H9 (cell line): ENCODE measurements at regions not wholly inside any gene's neighbourhood (a gene's known extent, or its start where the extent isn't known, plus 50 kb on each side); places are given as distances from the start of the nearest gene placed in this dataset.

Source experiments
- DNase-seq: peaks from one replicate; pipeline ENCODE4 v3.0.0-alpha.2; 2017
- H2AFZ ChIP-seq: one replicate; pipeline ENCODE4 v1.6.1; 2013; ENCODE audit warnings: mild to moderate bottlenecking, low read length, control low read depth, moderate library complexity
- H2AK5ac ChIP-seq: 2 replicates; pipeline ENCODE4 v1.6.1; 2013; ENCODE audit warnings: low read length, control low read depth, mixed read lengths; ENCODE audit not compliant: insufficient read length
- H2BK120ac ChIP-seq: one replicate; pipeline ENCODE4 v1.6.1; 2013; ENCODE audit warnings: low read depth, mild to moderate bottlenecking, low read length, control low read depth, inconsistent platforms; ENCODE audit not compliant: poor library complexity, severe bottlenecking
- H2BK12ac ChIP-seq: 2 replicates; pipeline ENCODE4 v1.6.1; 2013; ENCODE audit warnings: low read length, control low read depth, mixed read lengths, low read depth; ENCODE audit not compliant: insufficient read length
- H2BK15ac ChIP-seq: 2 replicates; pipeline ENCODE4 v1.6.1; 2013; ENCODE audit warnings: low read depth, low read length, control low read depth
- H2BK20ac ChIP-seq: one replicate; pipeline ENCODE4 v1.6.1; 2013; ENCODE audit warnings: low read depth, mild to moderate bottlenecking, low read length, control low read depth, inconsistent platforms; ENCODE audit not compliant: poor library complexity, severe bottlenecking
- H2BK5ac ChIP-seq: 2 replicates; pipeline ENCODE4 v1.6.1; 2013; ENCODE audit warnings: low read length, control low read depth, mixed read lengths; ENCODE audit not compliant: insufficient read length
- H3K14ac ChIP-seq: 2 replicates; pipeline ENCODE4 v1.6.1; 2013; ENCODE audit warnings: low read length, control low read depth; ENCODE audit not compliant: insufficient read depth
- H3K18ac ChIP-seq: 2 replicates; pipeline ENCODE4 v1.6.1; 2013; ENCODE audit warnings: low read depth, mild to moderate bottlenecking, mixed read lengths, low read length, control low read depth; ENCODE audit not compliant: insufficient read length
- H3K23ac ChIP-seq: 2 replicates; pipeline ENCODE4 v1.6.1; 2013; ENCODE audit warnings: low read length, control low read depth, mixed read lengths, low read depth; ENCODE audit not compliant: insufficient read length
- H3K23me2 ChIP-seq: 2 replicates; pipeline ENCODE4 v1.6.1; 2013; ENCODE audit warnings: low read depth, mild to moderate bottlenecking, mixed read lengths, low read length, control low read depth; ENCODE audit not compliant: insufficient read length, poor library complexity, severe bottlenecking
- H3K27ac ChIP-seq: 2 replicates; pipeline ENCODE4 v1.5.1; 2013; ENCODE audit warnings: low read length, control low read depth, mixed read lengths, low read depth; ENCODE audit not compliant: insufficient read length
- H3K27me3 ChIP-seq: 2 replicates; pipeline ENCODE4 v1.6.1; 2013; ENCODE audit warnings: low read length, control low read depth, inconsistent platforms; ENCODE audit not compliant: insufficient read depth
- H3K4ac ChIP-seq: 2 replicates; pipeline ENCODE4 v1.6.1; 2013; ENCODE audit warnings: low read depth, mild to moderate bottlenecking, control low read depth, inconsistent platforms, low read length, moderate library complexity
- H3K4me1 ChIP-seq: 2 replicates; pipeline ENCODE4 v1.6.1; 2013; ENCODE audit warnings: low read length, control low read depth, inconsistent platforms; ENCODE audit not compliant: insufficient read depth
- H3K4me2 ChIP-seq: 2 replicates; pipeline ENCODE4 v1.6.1; 2013; ENCODE audit warnings: low read length, control low read depth, mixed read lengths; ENCODE audit not compliant: insufficient read length, insufficient read depth
- H3K56ac ChIP-seq: 2 replicates; pipeline ENCODE4 v1.6.1; 2013; ENCODE audit warnings: low read depth, mild to moderate bottlenecking, mixed read lengths, low read length, control low read depth; ENCODE audit not compliant: insufficient read length
- H3K79me1 ChIP-seq: 2 replicates; pipeline ENCODE4 v1.6.1; 2013; ENCODE audit warnings: low read depth, mild to moderate bottlenecking, moderate library complexity, low read length, control low read depth, inconsistent platforms; ENCODE audit not compliant: insufficient read depth, poor library complexity, severe bottlenecking
- H3K79me2 ChIP-seq: 2 replicates; pipeline ENCODE4 v1.6.1; 2013; ENCODE audit warnings: low read length, control low read depth, inconsistent platforms; ENCODE audit not compliant: insufficient read depth
- H3K9ac ChIP-seq: 2 replicates; pipeline ENCODE4 v1.6.1; 2013; ENCODE audit warnings: low read length, control low read depth, mixed read lengths; ENCODE audit not compliant: insufficient read length; ENCODE audit errors: extremely low read depth
- H3K9me3 ChIP-seq: one replicate; pipeline ENCODE4 v1.6.1; 2013; ENCODE audit warnings: low read depth, low read length, inconsistent platforms; ENCODE audit not compliant: control insufficient read depth
- H3T11ph ChIP-seq: one replicate; pipeline ENCODE4 v1.6.1; 2013; ENCODE audit warnings: mild to moderate bottlenecking, low read length, control low read depth, inconsistent platforms
- H4K20me1 ChIP-seq: one replicate; pipeline ENCODE4 v1.6.1; 2013; ENCODE audit not compliant: control insufficient read depth, insufficient read length, insufficient read depth
- H4K5ac ChIP-seq: 2 replicates; pipeline ENCODE4 v1.6.1; 2013; ENCODE audit warnings: low read depth, mild to moderate bottlenecking, mixed read lengths, low read length, control low read depth; ENCODE audit not compliant: insufficient read length
- H4K8ac ChIP-seq: replicated peaks from 2 replicates; pipeline ENCODE4 v1.6.1; 2013; ENCODE audit warnings: low read length, control low read depth, mixed read lengths, low read depth; ENCODE audit not compliant: insufficient read length
- H4K91ac ChIP-seq: 2 replicates; pipeline ENCODE4 v1.6.1; 2013; ENCODE audit warnings: low read depth, mild to moderate bottlenecking, moderate library complexity, mixed read lengths, low read length, control low read depth; ENCODE audit not compliant: insufficient read length
- H3K27ac Mint-ChIP-seq, 3 experiments: 2 replicates in 2 of 3; 3 replicates in 1 of 3; pipeline ENCODE4 v1.8.0; 2020 to 2021; ENCODE audit warnings: mixed read lengths in 3 of 3, mild to moderate bottlenecking in 1 of 3, moderate library complexity in 1 of 3
- H3K27me3 Mint-ChIP-seq: 2 replicates; pipeline ENCODE4 v1.8.0; 2021; ENCODE audit warnings: low read depth, mild to moderate bottlenecking, moderate library complexity, mixed read lengths
- H3K36me3 Mint-ChIP-seq, 3 experiments: 2 replicates in 2 of 3; 3 replicates in 1 of 3; pipeline ENCODE4 v1.8.0; 2020 to 2021; ENCODE audit warnings: low read depth in 3 of 3, mixed read lengths in 3 of 3; ENCODE audit not compliant: insufficient read depth in 1 of 3
- H3K4me1 Mint-ChIP-seq, 2 experiments: 2 replicates each; pipeline ENCODE4 v1.8.0; 2020; ENCODE audit warnings: mixed read lengths in 2 of 2
- H3K4me3 Mint-ChIP-seq, 2 experiments: 2 replicates in 1 of 2; 3 replicates in 1 of 2; pipeline ENCODE4 v1.8.0; 2020 to 2021; ENCODE audit warnings: mild to moderate bottlenecking in 2 of 2, mixed read lengths in 2 of 2, moderate library complexity in 1 of 2
- H3K9me3 Mint-ChIP-seq, 2 experiments: 2 replicates in 1 of 2; 3 replicates in 1 of 2; pipeline ENCODE4 v1.8.0; 2020; ENCODE audit warnings: mild to moderate bottlenecking in 2 of 2, mixed read lengths in 2 of 2, moderate library complexity in 1 of 2
- WGBS: extraction: QIAGEN DNeasy Blood & Tissue Kit; methylation state at CpG from one replicate; pipeline ENCODE4 v1.1.7; 2013; ENCODE audit warnings: missing lambda C conversion rate, low lambda C conversion rate, mixed read lengths; ENCODE audit not compliant: insufficient read length; ENCODE audit errors: extremely low coverage; 5-methylcytosine and 5-hydroxymethylcytosine counted together
- TF ChIP-seq, protein P1 (sequence below): fragments of 200-600 bp; sonication (generic); conservative IDR thresholded peaks from 3 replicates; pipeline ENCODE4 v1.8.0; 2021; ENCODE audit warnings: antibody characterized with exemption, mild to moderate bottlenecking

DNA sequence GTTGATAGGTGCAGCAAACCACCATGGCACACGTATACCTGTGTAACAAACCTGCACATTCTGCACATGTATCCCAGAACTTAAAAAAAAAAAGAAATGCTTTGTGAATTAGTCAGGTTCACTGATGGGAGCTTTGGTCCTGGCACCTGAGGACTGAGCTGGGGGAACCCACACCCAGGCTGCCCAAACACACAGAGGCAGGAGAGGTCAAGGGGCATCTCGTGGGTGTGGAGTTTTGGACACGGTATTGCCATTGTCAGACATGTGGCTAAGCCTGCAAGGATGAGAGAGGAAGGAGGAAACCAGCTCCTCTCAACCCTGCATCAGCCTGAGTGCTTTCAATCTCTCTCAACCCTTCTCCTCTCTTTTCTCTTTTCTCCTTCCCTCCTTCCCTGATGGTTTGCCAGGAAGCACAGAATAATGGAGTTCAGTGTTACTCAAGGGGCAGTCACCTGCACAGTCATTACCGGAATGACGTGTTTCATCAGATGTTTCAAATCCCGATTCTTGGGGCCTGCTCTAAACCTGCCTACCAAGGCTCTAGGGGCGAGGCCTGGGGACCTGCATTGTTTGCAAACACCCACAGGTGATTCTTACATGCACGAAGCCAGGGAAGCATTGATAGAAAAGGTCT lies 89.9 kb upstream of the NEDD9 start:
- Histone ChIP-seq H3K23me2 (no peaks in the 10 kb centered on the region), H3K4ac (no peak overlapping the region), H3K18ac (no peak overlapping the region), H2BK15ac (no peak overlapping the region), H3K27me3 (no peaks in the 10 kb centered on the region), H3K9me3 (no peaks in the 10 kb centered on the region), H4K91ac (no peak overlapping the region), H3K4me1 (no peaks in the 10 kb centered on the region), H2BK120ac (no peak overlapping the region), H3K23ac (no peak overlapping the region), H2BK12ac (no peak overlapping the region), H3K4me2 (no peak overlapping the region), H2AK5ac (no peak overlapping the region), H2AFZ (no peak overlapping the region), H3K79me2 (no peaks in the 10 kb centered on the region), H2BK5ac (no peak overlapping the region), H3T11ph (no peak overlapping the region), H4K20me1 (no peaks in the 10 kb centered on the region), H3K79me1 (no peaks in the 10 kb centered on the region), H3K14ac (no peak overlapping the region), H4K5ac (no peak overlapping the region), H4K8ac (no peak overlapping the region), H2BK20ac (no peak overlapping the region), H3K9ac (no peak overlapping the region), H3K27ac (no peak overlapping the region), H3K56ac (no peak overlapping the region)
- Mint-ChIP-seq H3K27me3 (no peaks in the 10 kb centered on the region; the same call in none of the 2 replicates), H3K4me3 (no peak overlapping the region), H3K9me3 (peaks cover 0 to 4% of the 10 kb centered on the region in 2 experiments; a peak in 2 of 5 replicates), H3K36me3 (no peaks in the 10 kb centered on the region), H3K27ac (no peak overlapping the region), H3K4me1 (peaks cover 10 to 20% of the 10 kb centered on the region in 2 experiments)
- TF ChIP-seq, protein P1, sequence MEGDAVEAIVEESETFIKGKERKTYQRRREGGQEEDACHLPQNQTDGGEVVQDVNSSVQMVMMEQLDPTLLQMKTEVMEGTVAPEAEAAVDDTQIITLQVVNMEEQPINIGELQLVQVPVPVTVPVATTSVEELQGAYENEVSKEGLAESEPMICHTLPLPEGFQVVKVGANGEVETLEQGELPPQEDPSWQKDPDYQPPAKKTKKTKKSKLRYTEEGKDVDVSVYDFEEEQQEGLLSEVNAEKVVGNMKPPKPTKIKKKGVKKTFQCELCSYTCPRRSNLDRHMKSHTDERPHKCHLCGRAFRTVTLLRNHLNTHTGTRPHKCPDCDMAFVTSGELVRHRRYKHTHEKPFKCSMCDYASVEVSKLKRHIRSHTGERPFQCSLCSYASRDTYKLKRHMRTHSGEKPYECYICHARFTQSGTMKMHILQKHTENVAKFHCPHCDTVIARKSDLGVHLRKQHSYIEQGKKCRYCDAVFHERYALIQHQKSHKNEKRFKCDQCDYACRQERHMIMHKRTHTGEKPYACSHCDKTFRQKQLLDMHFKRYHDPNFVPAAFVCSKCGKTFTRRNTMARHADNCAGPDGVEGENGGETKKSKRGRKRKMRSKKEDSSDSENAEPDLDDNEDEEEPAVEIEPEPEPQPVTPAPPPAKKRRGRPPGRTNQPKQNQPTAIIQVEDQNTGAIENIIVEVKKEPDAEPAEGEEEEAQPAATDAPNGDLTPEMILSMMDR = no peak
- no CpG with 5 or more reads among the region's 8 CpGs for WGBS
- DNase-seq = no peak
